Middle frontal gyrus (tissue), 1 donor: ENCODE measurements at regions not wholly inside any gene's neighbourhood (a gene's known extent, or its start where the extent isn't known, plus 50 kb on each side); places are given as distances from the start of the nearest gene placed in this dataset.
"Not testable (repeated sequence)": the region's sequence is repeated elsewhere in the genome, so short reads cannot be mapped to it uniquely, and the experiment has no call there.

ENCODE experiments used
- DNase-seq: peaks from one replicate; pipeline ENCODE4 v3.0.0-alpha.2; 2015; ENCODE audit warnings: low spot score; ENCODE audit errors: extremely low spot score

GRCh38 chr20:47406849-47407682 lies 50.6 kb upstream of the ZMYND8 start:
- DNase-seq = no peak

- peak; percentile 29 for DNase-seq
These were observed 54.7 kb upstream of the ZMYND8 start for GRCh38 chr20:47411161-47411560.

GRCh38 chr20:47412083-47412482 lies 55.6 kb upstream of the ZMYND8 start:
- no peak for DNase-seq

- no peak for DNase-seq
These were observed 56.7 kb upstream of the ZMYND8 start for GRCh38 chr20:47413189-47413588.

- no peak for DNase-seq
These were observed 61.0 kb upstream of the ZMYND8 start for GRCh38 chr20:47417245-47418068.

- no peak for DNase-seq
These were observed 61.7 kb upstream of the ZMYND8 start for GRCh38 chr20:47418069-47418757.

- DNase-seq = no peak
These were observed 63.5 kb upstream of the ZMYND8 start for GRCh38 chr20:47419953-47420514.

- DNase-seq = no peak
These were observed 64.6 kb upstream of the ZMYND8 start for GRCh38 chr20:47421076-47421475.

GRCh38 chr20:47423586-47423985 lies 67.1 kb upstream of the ZMYND8 start:
- no peak for DNase-seq

GRCh38 chr20:47427067-47427466 lies 70.6 kb upstream of the ZMYND8 start:
- DNase-seq = no peak

GRCh38 chr20:47427746-47428145 lies 71.2 kb upstream of the ZMYND8 start:
- DNase-seq = no peak

GRCh38 chr20:47428164-47428563 lies 71.7 kb upstream of the ZMYND8 start:
- DNase-seq = no peak

GRCh38 chr20:47428851-47429336 lies 72.4 kb upstream of the ZMYND8 start:
- DNase-seq = no peak

- DNase-seq = no peak
These were observed 72.3 kb upstream of the NCOA3 start for GRCh38 chr20:47429409-47429808.

GRCh38 chr20:47430862-47431588 lies 70.7 kb upstream of the NCOA3 start:
- DNase-seq = no peak

- DNase-seq = no peak
These were observed 68.9 kb upstream of the NCOA3 start for GRCh38 chr20:47432834-47433210.

GRCh38 chr20:47434128-47434779 lies 67.4 kb upstream of the NCOA3 start:
- not testable (repeated sequence) for DNase-seq

- DNase-seq = no peak
These were observed 63.0 kb upstream of the NCOA3 start for GRCh38 chr20:47438464-47439381.
